ENCODE measurements at regions not wholly inside any gene's neighbourhood (a gene's known extent, or its start where the extent isn't known, plus 50 kb on each side); places are given as distances from the start of the nearest gene placed in this dataset.

- CTCF ChIA-PET, result no interaction called here
- POLR2A ChIA-PET, result no interaction called here
- TF ChIP-seq, protein P1, sequence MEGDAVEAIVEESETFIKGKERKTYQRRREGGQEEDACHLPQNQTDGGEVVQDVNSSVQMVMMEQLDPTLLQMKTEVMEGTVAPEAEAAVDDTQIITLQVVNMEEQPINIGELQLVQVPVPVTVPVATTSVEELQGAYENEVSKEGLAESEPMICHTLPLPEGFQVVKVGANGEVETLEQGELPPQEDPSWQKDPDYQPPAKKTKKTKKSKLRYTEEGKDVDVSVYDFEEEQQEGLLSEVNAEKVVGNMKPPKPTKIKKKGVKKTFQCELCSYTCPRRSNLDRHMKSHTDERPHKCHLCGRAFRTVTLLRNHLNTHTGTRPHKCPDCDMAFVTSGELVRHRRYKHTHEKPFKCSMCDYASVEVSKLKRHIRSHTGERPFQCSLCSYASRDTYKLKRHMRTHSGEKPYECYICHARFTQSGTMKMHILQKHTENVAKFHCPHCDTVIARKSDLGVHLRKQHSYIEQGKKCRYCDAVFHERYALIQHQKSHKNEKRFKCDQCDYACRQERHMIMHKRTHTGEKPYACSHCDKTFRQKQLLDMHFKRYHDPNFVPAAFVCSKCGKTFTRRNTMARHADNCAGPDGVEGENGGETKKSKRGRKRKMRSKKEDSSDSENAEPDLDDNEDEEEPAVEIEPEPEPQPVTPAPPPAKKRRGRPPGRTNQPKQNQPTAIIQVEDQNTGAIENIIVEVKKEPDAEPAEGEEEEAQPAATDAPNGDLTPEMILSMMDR (IDR thresholded peaks at IDR 0.05; ENCODE audit: insufficient read depth, low read length, missing control alignments), result no peak
- H3K4me3 ChIP-seq (ENCODE audit: low read depth, low read length), result no peak overlapping the region
- DNase-seq (ENCODE audit: low read depth, low spot score), result no peak
Observed at GRCh38 chr13:47511647-47512046, 489.4 kb downstream of the SUCLA2 start.

DNA sequence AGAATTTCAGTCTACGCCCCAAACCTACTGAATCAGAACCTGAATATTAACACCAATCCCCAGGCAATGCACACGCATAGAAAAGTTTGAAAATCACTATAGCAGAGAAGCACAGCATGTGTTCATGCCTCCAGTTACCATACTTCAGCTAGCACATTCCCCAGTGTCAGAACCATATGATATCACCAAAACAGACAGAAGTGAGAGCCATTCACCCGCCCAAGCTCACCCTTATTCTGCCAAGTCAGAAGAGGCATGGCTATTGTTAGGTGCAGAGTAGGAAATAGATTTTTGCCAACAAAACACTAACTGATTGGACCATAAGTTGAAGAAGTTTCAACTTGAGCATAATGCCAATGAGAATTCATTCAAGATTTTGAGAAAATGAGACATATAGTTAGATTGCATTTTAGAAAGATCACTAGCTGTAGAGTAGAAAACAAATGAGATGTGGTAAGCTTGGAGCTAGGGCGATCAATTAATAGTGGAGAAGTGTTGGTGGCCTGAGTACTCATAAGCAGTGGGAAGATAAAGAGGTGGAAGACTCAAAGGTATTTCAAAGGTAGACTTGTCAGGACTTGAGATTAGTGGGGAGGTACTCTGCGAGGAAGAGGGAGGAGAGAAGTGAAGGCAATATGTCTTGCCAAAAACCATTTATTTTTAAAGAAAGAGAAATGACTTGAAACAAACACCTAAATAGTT lies 492.4 kb downstream of the SUCLA2 start:
- CTCF ChIA-PET, result no interaction called here

DNA sequence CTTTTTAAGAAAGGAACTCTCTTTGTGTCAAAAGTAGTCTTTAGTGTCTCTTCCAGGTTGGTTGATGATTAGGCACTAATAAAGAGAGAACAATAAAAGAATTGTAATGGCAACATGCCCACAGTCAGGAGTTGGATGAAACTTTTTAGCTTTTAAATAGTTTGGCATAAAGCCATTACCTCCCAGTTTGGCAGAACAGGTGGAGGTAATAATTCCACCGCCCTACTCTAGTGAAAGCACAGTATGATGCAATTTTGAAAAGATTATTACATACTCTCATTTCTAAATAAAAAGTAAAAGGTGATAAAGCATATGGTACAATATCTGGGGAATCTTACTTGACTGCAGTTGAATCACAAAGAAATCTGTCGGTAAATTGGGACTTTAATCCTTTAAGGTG lies 497.6 kb downstream of the SUCLA2 start:
- no peak for DNase-seq (ENCODE audit: low read depth, low spot score)
- ChIA-PET POLR2A (no interaction called here), CTCF (no interaction called here)
- TF ChIP-seq, protein P1 (IDR thresholded peaks at IDR 0.05; ENCODE audit: insufficient read depth, low read length, missing control alignments), result no peak
- H3K4me3 ChIP-seq (ENCODE audit: low read depth, low read length), result no peak overlapping the region

More for the DNA sequence above, 492.4 kb downstream of the SUCLA2 start:
- H3K4me3 ChIP-seq (ENCODE audit: low read depth, low read length), result no peak overlapping the region
- POLR2A ChIA-PET, result no interaction called here
- no peak for DNase-seq (ENCODE audit: low read depth, low spot score)
- TF ChIP-seq, protein P1 (IDR thresholded peaks at IDR 0.05; ENCODE audit: insufficient read depth, low read length, missing control alignments), result no peak

DNA sequence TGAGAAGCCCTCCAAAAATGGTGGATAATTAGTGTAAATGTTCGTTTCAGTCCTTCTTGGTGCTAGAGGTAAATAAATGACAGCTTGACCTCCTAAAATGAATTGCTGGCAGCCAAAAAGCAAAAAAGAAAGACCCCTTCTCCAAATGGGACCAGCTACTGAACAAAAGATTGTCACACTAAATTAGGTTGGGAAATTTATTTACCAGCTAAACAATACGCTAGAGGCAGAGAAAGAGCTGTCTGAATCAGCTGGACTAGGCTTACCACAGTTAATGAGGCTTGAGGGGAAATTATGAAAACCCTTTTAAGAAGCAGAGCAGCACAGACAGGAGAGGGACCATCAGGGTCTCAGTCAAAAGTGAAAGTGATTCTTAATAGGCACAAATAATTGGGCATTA lies 498.9 kb downstream of the SUCLA2 start:
- TF ChIP-seq, protein P1 (IDR thresholded peaks at IDR 0.05; ENCODE audit: insufficient read depth, low read length, missing control alignments), result no peak
- no peak for DNase-seq (ENCODE audit: low read depth, low spot score)
- ChIA-PET CTCF (no interaction called here), POLR2A (no interaction called here)
- no peak overlapping the region for H3K4me3 ChIP-seq (ENCODE audit: low read depth, low read length)

- TF ChIP-seq, protein P1 (IDR thresholded peaks at IDR 0.05; ENCODE audit: insufficient read depth, low read length, missing control alignments), result no peak
- ChIA-PET CTCF (interaction anchor here (1.3 kb wide), 1 partner anchor 140 kb away, joined by 3 read pairs; no protein-coding TSS in a partner anchor), POLR2A (no interaction called here)
- peak; percentile 53 for DNase-seq (ENCODE audit: low read depth, low spot score)
- no peak overlapping the region for H3K4me3 ChIP-seq (ENCODE audit: low read depth, low read length)
Observed at GRCh38 chr13:47499358-47500150, 501.5 kb downstream of the SUCLA2 start.

DNA sequence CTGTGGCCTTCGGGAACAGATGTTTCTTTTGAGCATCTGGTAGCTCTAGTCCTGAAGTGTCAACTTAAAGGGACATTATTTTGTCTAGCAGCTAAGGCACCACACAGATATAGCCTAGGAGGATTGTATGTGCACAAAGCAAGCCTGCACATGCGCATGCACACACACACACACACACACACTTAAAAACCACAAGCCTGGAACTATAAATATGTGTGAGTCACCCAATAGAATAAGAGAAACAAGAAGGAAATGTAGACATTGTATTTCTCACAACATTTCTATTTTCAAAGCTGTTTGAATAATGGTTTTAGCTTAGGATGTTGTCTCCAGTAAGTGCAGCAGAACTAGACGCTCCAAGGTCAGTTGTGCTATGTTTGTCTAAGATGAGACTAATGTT lies 516.5 kb downstream of the SUCLA2 start:
- TF ChIP-seq, protein P1 (IDR thresholded peaks at IDR 0.05; ENCODE audit: insufficient read depth, low read length, missing control alignments), result no peak
- ChIA-PET CTCF (interaction anchor here (0.6 to 0.9 kb wide), 3 partner anchors 511 to 589 kb away, joined by 3 to 4 read pairs (median 3); no protein-coding TSS in a partner anchor), POLR2A (no interaction called here)
- no peak overlapping the region for H3K4me3 ChIP-seq (ENCODE audit: low read depth, low read length)
- peak; percentile 67 for DNase-seq (ENCODE audit: low read depth, low spot score)

Data from AG04449 (cell line).